IPS-18c (cell line): ENCODE measurements at regions not wholly inside any gene's neighbourhood (a gene's known extent, or its start where the extent isn't known, plus 50 kb on each side); places are given as distances from the start of the nearest gene placed in this dataset.
"Not testable (repeated sequence)": the region's sequence is repeated elsewhere in the genome, so short reads cannot be mapped to it uniquely, and the experiment has no call there.

Experiments
- H3K4me3 ChIP-seq: 2 replicates; pipeline ENCODE4 v1.7.0; 2013; ENCODE audit warnings: low read depth, mild to moderate bottlenecking, low read length, moderate library complexity; ENCODE audit not compliant: insufficient read depth
- H3K9me3 ChIP-seq: one replicate; pipeline ENCODE4 v1.6.1; 2013; ENCODE audit warnings: mild to moderate bottlenecking, low read length, moderate library complexity; ENCODE audit not compliant: control insufficient read depth, insufficient read depth

DNA sequence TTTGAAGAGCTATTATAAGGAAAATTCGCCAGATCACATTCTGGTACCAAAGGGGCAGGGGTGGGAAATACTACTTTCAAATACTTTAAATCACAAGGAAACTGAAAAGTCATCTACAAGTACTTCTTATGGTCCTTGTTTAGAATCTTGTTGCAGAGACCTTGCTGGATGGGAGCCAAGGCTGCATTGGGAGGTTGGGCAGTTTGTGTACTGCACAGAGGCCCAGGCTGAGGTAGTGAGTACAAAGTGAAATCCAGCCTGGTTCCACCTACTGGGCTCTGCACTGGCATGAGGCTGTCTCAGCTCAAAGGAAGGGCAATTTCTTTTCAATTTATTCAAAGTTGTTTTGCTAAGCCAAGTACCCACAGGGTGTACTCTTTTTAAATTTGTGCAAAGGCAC is 140.3 kb upstream of the DLX2 start:
- no peaks in the 10 kb centered on the region for H3K9me3 ChIP-seq

GRCh38 chr2:172244419-172245130 is 141.9 kb upstream of the DLX2 start:
- H3K4me3 ChIP-seq: no peak overlapping the region
- H3K9me3 ChIP-seq: no peaks in the 10 kb centered on the region

More for the DNA sequence above, 140.3 kb upstream of the DLX2 start:
- H3K4me3 ChIP-seq: no peak overlapping the region

GRCh38 chr2:172246649-172247048 is 143.9 kb upstream of the DLX2 start:
- Histone ChIP-seq H3K9me3 (no peaks in the 10 kb centered on the region), H3K4me3 (no peak overlapping the region)

GRCh38 chr2:172247203-172247602 is 144.5 kb upstream of the DLX2 start:
- Histone ChIP-seq H3K4me3 (no peak overlapping the region), H3K9me3 (no peaks in the 10 kb centered on the region)

GRCh38 chr2:172248381-172248780 is 145.7 kb upstream of the DLX2 start:
- no peaks in the 10 kb centered on the region for H3K9me3 ChIP-seq
- no peak overlapping the region for H3K4me3 ChIP-seq

DNA sequence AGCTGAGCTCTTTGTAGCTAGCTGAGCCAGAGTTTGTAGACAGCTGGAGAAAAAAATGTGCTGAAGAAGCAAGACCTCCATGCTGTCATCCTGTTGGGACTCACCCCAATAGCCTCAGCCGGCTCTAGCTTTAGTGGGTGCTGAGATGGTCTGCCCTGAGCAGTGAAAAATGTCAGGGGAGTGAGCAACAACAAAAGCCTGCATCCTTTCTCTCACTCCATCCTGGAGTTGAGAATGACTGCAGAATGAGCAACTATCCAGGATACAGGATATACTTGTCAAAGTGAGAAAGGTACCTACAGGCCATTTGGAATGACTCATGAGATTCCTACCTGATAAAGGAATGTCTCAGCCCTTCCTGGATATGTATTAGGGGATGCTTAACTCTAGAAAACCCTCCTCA is 146.1 kb upstream of the DLX2 start:
- no peak overlapping the region for H3K4me3 ChIP-seq
- H3K9me3 ChIP-seq: no peaks in the 10 kb centered on the region

DNA sequence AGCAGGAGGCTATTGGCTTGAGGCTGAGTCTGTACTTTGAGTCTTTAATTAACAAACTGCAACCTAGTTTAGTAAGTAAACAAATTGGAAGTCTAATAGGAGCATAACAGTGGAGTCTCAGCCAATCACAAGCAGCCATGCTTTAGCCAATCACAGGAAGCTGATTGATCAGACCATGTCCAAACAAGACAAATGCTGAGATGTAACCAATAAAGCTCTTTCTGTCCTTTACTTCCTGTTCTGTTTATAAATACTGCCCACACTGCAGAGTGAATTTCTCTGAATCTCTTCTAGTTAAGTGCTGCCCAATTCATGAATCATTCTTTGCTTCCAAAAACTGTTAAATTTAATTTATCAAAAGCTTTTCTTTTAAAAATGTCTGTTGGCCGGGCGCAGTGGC is 146.6 kb upstream of the DLX2 start:
- Histone ChIP-seq H3K4me3 (no peak overlapping the region), H3K9me3 (no peaks in the 10 kb centered on the region)

GRCh38 chr2:172249986-172250385 is 147.3 kb upstream of the DLX2 start:
- Histone ChIP-seq H3K9me3 (no peaks in the 10 kb centered on the region), H3K4me3 (no peak overlapping the region)

DNA sequence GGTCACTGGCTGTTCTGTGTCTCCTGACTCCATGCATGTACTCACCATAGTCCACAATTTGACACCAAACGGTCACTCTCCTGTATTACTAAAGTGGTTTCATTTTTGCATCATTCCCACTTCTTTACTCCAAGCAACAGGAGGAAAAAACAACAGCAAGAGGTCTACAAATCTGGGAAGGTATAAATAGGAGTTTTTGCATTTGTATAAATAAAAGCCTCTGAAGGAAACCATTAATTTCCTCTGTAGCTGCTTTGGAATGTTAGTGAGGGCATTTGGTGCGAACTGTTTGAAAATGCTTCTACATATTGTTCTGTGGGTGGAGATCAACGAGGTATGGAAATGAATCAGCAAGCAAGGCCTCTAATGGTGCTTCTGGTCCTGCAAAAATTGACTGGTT is 148.5 kb upstream of the DLX2 start:
- H3K9me3 ChIP-seq: no peaks in the 10 kb centered on the region
- no peak overlapping the region for H3K4me3 ChIP-seq

- Histone ChIP-seq H3K9me3 (no peaks in the 10 kb centered on the region), H3K4me3 (no peak overlapping the region)
Observed at GRCh38 chr2:172252154-172252553, 149.5 kb upstream of the DLX2 start.

- no peak overlapping the region for H3K4me3 ChIP-seq
- no peaks in the 10 kb centered on the region for H3K9me3 ChIP-seq
Observed at GRCh38 chr2:172253190-172254052, 150.7 kb upstream of the DLX2 start.

DNA sequence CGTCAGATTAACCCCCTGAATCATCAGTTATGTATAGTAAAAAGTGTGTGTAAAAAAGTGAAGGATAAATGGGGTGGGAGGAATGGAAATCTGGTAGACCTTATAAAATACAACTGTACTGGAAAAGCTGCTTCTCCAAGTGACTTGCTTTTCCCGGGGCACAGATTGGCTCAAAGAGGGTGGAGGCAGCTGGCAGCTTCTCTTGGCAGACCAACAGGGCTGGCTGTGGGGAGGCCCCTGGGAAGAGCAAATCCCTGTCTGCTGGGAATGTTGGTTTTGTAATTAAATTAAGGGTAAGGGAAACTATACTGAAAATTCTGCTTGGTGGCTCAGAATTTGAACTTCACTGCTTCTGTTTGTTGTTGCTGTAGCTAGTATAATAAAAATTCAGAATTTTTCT is 154.2 kb upstream of the DLX2 start:
- H3K9me3 ChIP-seq: no peaks in the 10 kb centered on the region

GRCh38 chr2:172259827-172260226 is 157.1 kb upstream of the DLX2 start:
- no peaks in the 10 kb centered on the region for H3K9me3 ChIP-seq
- H3K4me3 ChIP-seq: no peak overlapping the region

More for the DNA sequence above, 154.2 kb upstream of the DLX2 start:
- H3K4me3 ChIP-seq: no peak overlapping the region

DNA sequence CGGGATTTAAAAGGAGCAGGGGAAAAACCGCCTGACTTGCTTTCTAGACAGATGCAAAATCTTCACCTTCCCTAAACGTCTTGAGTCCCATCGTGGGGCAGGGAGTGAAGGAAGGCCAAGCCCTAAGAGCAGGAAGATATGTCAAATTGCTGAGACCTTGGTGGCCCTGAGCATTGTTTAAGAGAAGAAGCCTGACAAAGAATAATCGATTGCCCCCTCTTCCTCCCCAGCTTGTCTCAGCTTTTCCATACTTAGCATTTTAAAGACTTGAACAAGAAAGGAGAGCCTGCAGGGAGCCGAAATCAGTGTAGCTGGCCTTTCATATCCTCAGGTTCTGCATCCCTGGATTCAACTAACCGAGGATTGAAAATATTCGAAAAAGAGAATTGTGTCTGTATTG is 157.6 kb upstream of the DLX2 start:
- H3K4me3 ChIP-seq: no peak overlapping the region
- H3K9me3 ChIP-seq: no peaks in the 10 kb centered on the region

DNA sequence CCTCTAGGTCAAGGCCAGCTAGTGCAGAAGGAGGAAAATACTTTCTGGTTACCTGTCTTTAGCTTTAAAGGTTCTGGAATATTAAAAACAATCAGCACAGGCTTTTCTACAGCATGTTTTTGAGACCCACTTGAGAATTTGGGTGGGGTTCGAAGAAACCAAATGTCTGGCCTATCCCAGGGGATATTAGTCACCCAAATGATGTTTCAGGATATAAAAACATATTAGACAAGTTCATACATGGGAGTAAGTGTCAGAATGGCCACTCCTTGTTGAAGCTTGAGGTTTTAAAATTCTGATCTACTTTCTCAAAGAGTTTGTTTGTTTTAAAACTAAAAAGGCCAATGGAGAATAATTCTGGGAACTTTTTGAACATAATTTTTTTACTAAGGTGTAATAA is 158.6 kb upstream of the DLX2 start:
- Histone ChIP-seq H3K9me3 (no peaks in the 10 kb centered on the region), H3K4me3 (no peak overlapping the region)

DNA sequence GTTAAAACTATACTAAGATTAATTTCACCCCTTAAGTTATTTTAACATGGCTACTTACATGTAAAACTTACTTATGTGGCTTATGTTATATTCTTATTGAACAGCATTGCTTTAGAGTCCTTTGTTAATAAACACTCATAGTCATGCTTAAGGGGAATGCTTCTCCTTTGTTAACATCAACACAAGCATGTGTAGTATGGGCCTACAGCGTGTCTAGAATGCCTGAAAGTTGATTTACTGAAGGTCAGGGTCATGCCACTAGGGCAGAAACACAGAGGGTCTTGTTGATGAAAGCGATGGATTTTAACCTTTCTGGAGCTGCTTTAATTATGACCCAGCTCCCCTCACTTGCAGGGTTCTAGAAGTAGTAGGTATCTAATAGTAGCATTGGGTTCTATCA is 159.8 kb upstream of the DLX2 start:
- no peak overlapping the region for H3K4me3 ChIP-seq
- no peaks in the 10 kb centered on the region for H3K9me3 ChIP-seq

DNA sequence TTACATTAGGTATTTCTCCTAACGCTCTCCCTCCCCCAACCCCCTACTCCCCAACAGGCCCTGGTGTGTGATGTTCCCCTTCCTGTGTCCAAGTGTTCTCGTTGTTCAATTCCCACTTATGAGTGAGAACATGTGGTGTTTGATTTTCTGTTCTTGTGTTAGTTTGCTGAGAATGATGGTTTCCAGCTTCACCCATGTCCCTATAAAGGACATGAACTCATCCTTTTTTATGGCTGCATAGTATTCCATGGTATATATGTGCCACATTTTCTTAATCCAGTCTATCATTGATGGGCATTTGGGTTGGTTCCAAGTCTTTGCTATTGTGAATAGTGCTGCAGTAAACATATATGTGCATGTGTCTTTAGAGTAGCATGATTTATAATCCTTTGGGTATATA is 162.1 kb upstream of the DLX2 start:
- not testable (repeated sequence) for H3K4me3 ChIP-seq, H3K9me3 ChIP-seq

DNA sequence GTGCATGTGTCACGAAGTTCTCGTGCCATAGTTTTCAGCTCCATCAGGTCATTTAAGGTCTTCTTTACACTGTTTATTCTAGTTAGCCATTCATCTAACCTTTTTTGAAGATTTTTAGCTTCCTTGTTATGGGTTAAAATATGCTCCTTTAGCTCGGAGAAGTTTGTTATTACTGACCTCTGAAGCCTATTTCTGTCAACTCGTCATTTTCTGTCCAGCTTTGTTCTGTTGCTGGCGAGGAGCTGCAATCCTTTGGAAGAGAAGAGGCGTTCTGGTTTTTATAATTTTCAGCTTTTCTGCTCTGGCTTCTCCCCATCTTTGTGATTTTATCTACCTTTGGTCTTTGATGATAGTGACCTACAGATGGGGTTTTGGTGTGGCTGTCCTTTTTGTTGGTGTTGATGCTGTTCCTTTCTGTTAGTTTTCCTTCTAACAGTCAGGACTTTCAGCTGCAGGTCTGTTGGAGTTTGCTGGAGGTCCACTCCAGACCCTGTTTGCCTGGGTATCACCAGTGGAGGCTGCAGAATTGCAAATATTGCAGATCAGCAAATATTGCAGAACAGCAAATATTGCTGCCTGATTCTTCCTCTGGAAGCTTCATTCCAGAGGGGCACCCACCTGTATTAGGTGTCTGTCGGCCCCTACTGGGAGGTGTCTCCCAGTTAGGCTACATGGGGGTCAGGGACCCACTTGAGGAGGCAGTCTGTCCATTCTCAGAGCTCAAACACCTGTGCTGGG is 157.7 kb upstream of the ITGA6 start:
- H3K9me3 ChIP-seq, H3K4me3 ChIP-seq: not testable (repeated sequence)
